WI38 (cell line): ENCODE measurements at regions not wholly inside any gene's neighbourhood (a gene's known extent, or its start where the extent isn't known, plus 50 kb on each side); places are given as distances from the start of the nearest gene placed in this dataset.

Experiments used
- H3K4me3 ChIP-seq: 2 replicates; pipeline ENCODE4 v1.5.1; 2011; ENCODE audit warnings: low read depth, mild to moderate bottlenecking, control low read depth, low read length
- CTCF ChIP-seq: IDR thresholded peaks from 2 replicates; pipeline ENCODE4 v1.5.1; 2012; ENCODE audit warnings: low read depth, mild to moderate bottlenecking, control low read depth, low read length

GRCh38 chr7:156158693-156159092 lies 346.4 kb upstream of the SHH start:
- no peak overlapping the region for H3K4me3 ChIP-seq
- TF ChIP-seq CTCF = no peak

DNA sequence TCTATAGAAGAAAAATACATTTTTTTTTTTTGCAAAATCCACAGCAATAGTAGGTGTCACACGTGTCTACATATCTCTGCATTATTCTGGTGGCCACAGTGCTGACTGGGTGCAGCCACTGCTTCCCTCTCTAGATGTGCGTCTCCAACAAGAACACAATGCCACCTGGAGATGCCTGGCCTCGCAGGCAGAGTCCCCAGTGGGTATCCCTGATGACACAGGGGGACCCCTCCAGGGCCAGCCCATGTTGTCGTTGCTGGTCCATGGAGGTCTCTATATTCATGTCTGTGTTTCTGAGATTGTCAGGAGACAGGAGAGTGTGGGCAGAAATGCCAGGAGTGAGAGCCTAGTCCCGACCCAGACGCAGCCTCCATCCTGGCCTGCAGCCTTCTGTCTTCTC lies 345.9 kb upstream of the SHH start:
- no peak for TF ChIP-seq CTCF

GRCh38 chr7:156157409-156158012 lies 345.2 kb upstream of the SHH start:
- no peak for TF ChIP-seq CTCF
- H3K4me3 ChIP-seq = no peak overlapping the region

More for the DNA sequence above, 345.9 kb upstream of the SHH start:
- H3K4me3 ChIP-seq = no peak overlapping the region

GRCh38 chr7:156156734-156157408 lies 344.6 kb upstream of the SHH start:
- H3K4me3 ChIP-seq = no peak overlapping the region
- TF ChIP-seq CTCF = no peak

DNA sequence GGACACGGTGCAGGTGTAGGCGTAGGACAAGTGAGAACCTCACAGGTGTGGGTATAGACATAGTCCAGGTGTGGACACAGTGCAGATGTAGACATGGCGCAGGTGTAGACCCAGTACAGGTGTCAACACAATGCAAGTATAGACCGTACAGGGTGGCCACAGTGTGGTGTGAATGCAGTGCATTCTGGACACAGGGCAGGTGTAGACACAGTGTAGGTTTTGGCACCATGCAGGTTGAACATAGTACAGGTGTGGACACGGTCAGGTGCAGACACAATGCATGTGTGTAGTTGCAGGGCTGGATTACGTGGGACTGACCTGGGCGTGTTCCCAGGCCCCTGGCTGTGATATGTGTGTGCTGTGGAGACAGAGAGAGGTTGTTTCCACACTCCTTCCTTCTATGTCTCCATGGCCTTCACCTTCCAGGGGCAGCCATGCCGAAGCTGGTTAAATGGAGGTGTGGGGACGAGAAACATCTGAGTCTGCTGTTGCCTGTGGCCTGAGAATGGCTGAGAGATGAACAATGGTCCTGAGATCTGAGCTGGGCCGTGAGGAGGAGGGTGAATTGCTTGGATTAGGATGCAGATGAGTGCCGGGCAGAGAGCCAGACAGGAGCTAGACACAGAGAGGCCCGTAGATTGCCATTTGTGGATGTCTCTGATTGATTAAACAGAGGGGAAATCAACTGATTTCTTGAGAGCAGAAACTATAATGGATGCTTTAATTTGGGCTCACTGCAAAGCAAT lies 343.9 kb upstream of the SHH start:
- no peak for TF ChIP-seq CTCF
- H3K4me3 ChIP-seq = no peak overlapping the region

DNA sequence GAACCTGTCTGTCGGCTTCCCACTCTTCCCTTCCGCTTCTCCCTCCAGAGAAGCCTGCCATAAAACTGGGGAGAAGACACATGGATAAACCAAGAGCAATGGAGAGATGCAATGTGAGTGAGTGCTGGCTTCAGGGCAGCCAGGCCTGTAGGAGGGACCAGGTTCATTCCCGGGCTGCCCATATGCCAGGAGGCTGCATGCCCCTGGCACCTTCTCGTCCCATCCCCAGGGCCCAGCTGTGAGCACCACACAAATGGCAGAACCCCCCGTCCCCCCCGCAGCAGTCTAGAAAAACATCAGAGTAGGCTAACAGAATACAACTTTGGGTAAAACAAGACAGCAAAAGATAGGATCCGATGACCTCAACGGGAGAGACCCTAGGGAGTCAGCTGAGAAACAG lies 341.3 kb upstream of the SHH start:
- TF ChIP-seq CTCF = no peak
- H3K4me3 ChIP-seq = no peak overlapping the region

GRCh38 chr7:156152390-156152789 lies 340.1 kb upstream of the SHH start:
- H3K4me3 ChIP-seq = no peak overlapping the region
- no peak for TF ChIP-seq CTCF
